Transverse colon (tissue), 4 donors: ENCODE measurements at regions not wholly inside any gene's neighbourhood (a gene's known extent, or its start where the extent isn't known, plus 50 kb on each side); places are given as distances from the start of the nearest gene placed in this dataset.

Source experiments
- DNase-seq: peaks from one replicate; pipeline ENCODE4 v3.0.0-alpha.2; 2019
- H3K27ac ChIP-seq, 4 donors: fragments of 200-600 bp; sonication (generic); 2 replicates each; pipeline ENCODE4 v1.5.1; 2016 to 2018; ENCODE audit warnings: inconsistent platforms in 4 of 4
- H3K27me3 ChIP-seq: fragments of 200-600 bp; sonication (generic); 2 replicates; pipeline ENCODE4 v1.5.1; 2017; ENCODE audit warnings: inconsistent platforms
- H3K36me3 ChIP-seq, 4 donors: fragments of 200-600 bp; sonication (generic); 2 replicates each; pipeline ENCODE4 v1.5.1; 2017 to 2019; ENCODE audit warnings: inconsistent platforms in 4 of 4
- H3K4me1 ChIP-seq, 4 donors: fragments of 200-600 bp; sonication (generic); 2 replicates each; pipeline ENCODE4 v1.5.1; 2017 to 2020; ENCODE audit warnings: inconsistent platforms in 4 of 4
- H3K4me3 ChIP-seq, 4 donors: fragments of 200-600 bp; sonication (generic); 1 replicate in 1 of 4; 2 replicates in 3 of 4; pipeline versions ENCODE4 v1.5.1 to v1.6.1; 2017 to 2019; ENCODE audit warnings: inconsistent platforms in 4 of 4
- H3K9me3 ChIP-seq, 2 donors: fragments of 200-600 bp; sonication (generic); 2 replicates each; pipeline ENCODE4 v1.5.1; 2017 to 2019; ENCODE audit warnings: inconsistent platforms in 2 of 2
- CTCF ChIP-seq, 5 experiments: fragments of 200-600 bp in 3 of 5; fragments of 450-650 bp in 2 of 5; sonication (generic) in 3 of 5; IDR thresholded peaks; 1 replicate in 2 of 5; 2 replicates in 3 of 5; pipeline ENCODE4 v1.5.1; 2016 to 2017; ENCODE audit warnings: antibody characterized with exemption in 5 of 5, inconsistent platforms in 3 of 5, mild to moderate bottlenecking in 2 of 5, moderate library complexity in 1 of 5
- EP300 ChIP-seq: sonication (generic); formaldehyde crosslinking; IDR thresholded peaks from one replicate; pipeline ENCODE4 v1.6.1; 2017; ENCODE audit warnings: antibody characterized with exemption, low read depth
- POLR2A ChIP-seq: fragments of 450-650 bp; IDR thresholded peaks from one replicate; pipeline ENCODE4 v1.6.1; 2016; ENCODE audit warnings: antibody characterized with exemption, mild to moderate bottlenecking, moderate library complexity
- POLR2AphosphoS5 ChIP-seq, 3 donors: sonication (generic); formaldehyde crosslinking; IDR thresholded peaks; one replicate each; pipeline ENCODE4 v1.6.1; 2016; ENCODE audit warnings: antibody characterized with exemption in 3 of 3
- WGBS, 2 donors: methylation state at CpG; one replicate each; pipeline ENCODE4 v1.1.5; 2018; ENCODE audit warnings: low coverage in 1 of 2; 5-methylcytosine and 5-hydroxymethylcytosine counted together
- in situ Hi-C, 4 donors: fragments of 200-750 bp; cut with MboI; loops; one replicate each; pipeline versions ENCODE4 v1.15.0 to v1.15.1; 2017; ENCODE audit warnings: low sequenced_read_pairs in 3 of 4, low pct_ligation_motif_present in 1 of 4, low pct_unique_long_range_greater_than_20kb in 1 of 4
- intact Hi-C: fragments of 100-400 bp; cut with DNase I; formaldehyde crosslinking; loops from one replicate; pipeline ENCODE4 v1.15.1; 2023; ENCODE audit warnings: low total_unique reads

- Histone ChIP-seq H3K4me1 (no peaks in the 10 kb centered on the region), H3K4me3 (no peak overlapping the region), H3K27ac (no peak overlapping the region), H3K36me3 (no peaks in the 10 kb centered on the region), H3K27me3 (no peaks in the 10 kb centered on the region), H3K9me3 (no peaks in the 10 kb centered on the region)
- no peak for DNase-seq
- intact Hi-C loops: no loop called here
- in situ Hi-C loops: no loop called here
- TF ChIP-seq POLR2A (no peak), EP300 (no peak), CTCF (IDR thresholded peaks at IDR 0.05) (no peak), POLR2AphosphoS5 (IDR thresholded peaks at IDR 0.05) (no peak)
- WGBS, 2 donors: 80 to 88% methylated on average over 1 to 5 of the region's 5 CpGs
Measured at GRCh38 chr12:73067616-73068015, 795.4 kb downstream of the TRHDE start.

GRCh38 chr12:73072214-73072613 is 800.0 kb downstream of the TRHDE start:
- 80 to 91% methylated on average over 1 to 4 of the region's 4 CpGs for WGBS, 2 donors
- in situ Hi-C loops: no loop called here
- no peaks in the 10 kb centered on the region for H3K4me1 ChIP-seq
- no peaks in the 10 kb centered on the region for H3K9me3 ChIP-seq
- no peak overlapping the region for H3K27ac ChIP-seq
- no peaks in the 10 kb centered on the region for H3K36me3 ChIP-seq
- no peak for DNase-seq
- H3K27me3 ChIP-seq: no peaks in the 10 kb centered on the region
- H3K4me3 ChIP-seq: no peak overlapping the region
- intact Hi-C loops: no loop called here
- TF ChIP-seq POLR2A: no peak
- no peak for TF ChIP-seq CTCF (IDR thresholded peaks at IDR 0.05)
- TF ChIP-seq EP300: no peak
- TF ChIP-seq POLR2AphosphoS5 (IDR thresholded peaks at IDR 0.05): no peak

- intact Hi-C loops (no loop called here), in situ Hi-C loops (no loop called here)
- no peaks in the 10 kb centered on the region for H3K36me3 ChIP-seq
- H3K27ac ChIP-seq: no peak overlapping the region
- no peak overlapping the region for H3K4me3 ChIP-seq
- no peaks in the 10 kb centered on the region for H3K4me1 ChIP-seq
- 91 to 100% methylated on average over 1 to 2 of the region's 2 CpGs for WGBS, 2 donors
- no peak for TF ChIP-seq CTCF (IDR thresholded peaks at IDR 0.05)
- TF ChIP-seq POLR2A: no peak
- TF ChIP-seq POLR2AphosphoS5 (IDR thresholded peaks at IDR 0.05): no peak
- no peak for TF ChIP-seq EP300
- no peak for DNase-seq
- no peaks in the 10 kb centered on the region for H3K27me3 ChIP-seq
- no peaks in the 10 kb centered on the region for H3K9me3 ChIP-seq
Measured at GRCh38 chr12:73076760-73077159, 804.6 kb downstream of the TRHDE start.

- no peak overlapping the region for H3K27ac ChIP-seq
- no peaks in the 10 kb centered on the region for H3K4me1 ChIP-seq
- WGBS, 2 donors: 45 to 58% methylated on average over 1 of the region's 1 CpG
- no peaks in the 10 kb centered on the region for H3K36me3 ChIP-seq
- H3K27me3 ChIP-seq: no peaks in the 10 kb centered on the region
- intact Hi-C loops (no loop called here), in situ Hi-C loops (no loop called here)
- no peak for TF ChIP-seq EP300
- no peak for TF ChIP-seq CTCF (IDR thresholded peaks at IDR 0.05)
- TF ChIP-seq POLR2AphosphoS5 (IDR thresholded peaks at IDR 0.05): no peak
- TF ChIP-seq POLR2A: no peak
- H3K4me3 ChIP-seq: no peak overlapping the region
- DNase-seq: no peak
- peaks cover 0 to 6% of the 10 kb centered on the region in 2 donors for H3K9me3 ChIP-seq
Measured at GRCh38 chr12:73083736-73084135, 811.6 kb downstream of the TRHDE start.
